A549 (cell line): ENCODE measurements at regions not wholly inside any gene's neighbourhood (a gene's known extent, or its start where the extent isn't known, plus 50 kb on each side); places are given as distances from the start of the nearest gene placed in this dataset.

Source experiments
- ATAC-seq, 2 experiments: fragments of 200-7000 bp in 1 of 2; fragments of >200 bp in 1 of 2; cut with Nextera tagmentation in 1 of 2; cut with Tn5 transposase in 1 of 2; 3 replicates each; pipeline versions ENCODE4 v1.8.0 to v1.9.1; 2018 to 2020; ENCODE audit warnings: mild to moderate bottlenecking in 1 of 2, moderate library complexity in 1 of 2
- CTCF ChIA-PET: fragments of 300-600 bp; sonication (Branson Sonifier 250); formaldehyde crosslinking; extraction: SDS; loops from one replicate; lab custom pipeline; 2021; ENCODE audit warnings: antibody characterized with exemption, inconsistent platforms; lab: Yijun Ruan, JAX
- POLR2A ChIA-PET: fragments of 350-600 bp; formaldehyde crosslinking; extraction: SDS; loops from one replicate; lab custom pipeline; 2021; ENCODE audit warnings: antibody characterized with exemption, inconsistent platforms; lab: Yijun Ruan, JAX
- DNase-seq, 2 experiments: peaks; one replicate each; pipeline versions ENCODE4 v3.0.0 to v3.0.0-alpha.2; 2011 to 2016; ENCODE audit warnings: low read depth in 1 of 2, low spot score in 1 of 2
- FAIRE-seq: peaks from 2 replicates; lab custom pipeline; 2011; peaks lifted over from hg19 to GRCh38; lab: Jason Lieb, UNC
- H3K27ac ChIP-seq, 2 experiments: fragments of >200 bp; sonication (Bioruptor Twin); formaldehyde crosslinking; 3 replicates each; pipeline ENCODE4 v1.5.1; 2016 to 2017
- H3K4me1 ChIP-seq: fragments of >200 bp; sonication (Bioruptor Twin); formaldehyde crosslinking; 3 replicates; pipeline ENCODE4 v1.6.1; 2016
- H3K4me2 ChIP-seq: fragments of >200 bp; sonication (Bioruptor Twin); formaldehyde crosslinking; 3 replicates; pipeline ENCODE4 v1.6.1; 2016
- H3K4me3 ChIP-seq: fragments of >200 bp; sonication (Bioruptor Twin); formaldehyde crosslinking; 3 replicates; pipeline ENCODE4 v1.5.1; 2016
- H3K9me3 ChIP-seq: fragments of >200 bp; sonication (Bioruptor Twin); formaldehyde crosslinking; 3 replicates; pipeline ENCODE4 v1.6.1; 2016
- BHLHE40 ChIP-seq: IDR thresholded peaks from 2 replicates; pipeline ENCODE4 v1.6.1; 2012; ENCODE audit warnings: low read depth, low read length, inconsistent platforms
- EHF ChIP-seq: fragments of 250-450 bp; sonication (Bioruptor Pico); IDR thresholded peaks from 2 replicates; pipeline ENCODE4 v1.5.0; 2020; ENCODE audit warnings: mild to moderate bottlenecking
- FOSL2 ChIP-seq, 2 experiments: fragments of 450-650 bp in 1 of 2; fragments of >200 bp in 1 of 2; sonication (Bioruptor Twin) in 1 of 2; formaldehyde crosslinking; IDR thresholded peaks; 2 replicates each; pipeline versions ENCODE4 v1.5.0 to v1.6.1; 2016 to 2020; ENCODE audit warnings: mild to moderate bottlenecking in 1 of 2, moderate library complexity in 1 of 2
- FOXS1 ChIP-seq: fragments of 250-450 bp; sonication (Bioruptor Pico); IDR thresholded peaks from 2 replicates; pipeline ENCODE4 v1.5.0; 2020; ENCODE audit warnings: mild to moderate bottlenecking, moderate library complexity
- HDAC2 ChIP-seq: fragments of 200-600 bp; sonication (generic); IDR thresholded peaks from 2 replicates; pipeline ENCODE4 v1.6.1; 2016
- MAFK ChIP-seq: fragments of 450-650 bp; IDR thresholded peaks from 2 replicates; pipeline ENCODE4 v1.6.1; 2014; ENCODE audit not compliant: partially characterized antibody
- MYC ChIP-seq: IDR thresholded peaks from 2 replicates; pipeline ENCODE4 v1.6.1; 2012; ENCODE audit warnings: mild to moderate bottlenecking, inconsistent platforms, low read length, improper control_type of control experiment, borderline replicate concordance
- NFE2L2 ChIP-seq: fragments of 150-350 bp; conservative IDR thresholded peaks from 2 replicates; pipeline ENCODE4 v1.6.1; 2014; ENCODE audit warnings: low read length
- PHF8 ChIP-seq: fragments of 200-600 bp; sonication (generic); IDR thresholded peaks from 2 replicates; pipeline ENCODE4 v1.6.1; 2016; ENCODE audit warnings: low read depth, mild to moderate bottlenecking, antibody characterized with exemption, moderate library complexity, borderline replicate concordance
- RAD21 ChIP-seq, 2 experiments: fragments of >200 bp in 1 of 2; sonication (Bioruptor Twin) in 1 of 2; formaldehyde crosslinking in 1 of 2; IDR thresholded peaks in 1 of 2; conservative IDR thresholded peaks in 1 of 2; 2 replicates in 1 of 2; 3 replicates in 1 of 2; pipeline ENCODE4 v1.6.1; 2012 to 2018; ENCODE audit warnings: inconsistent platforms in 1 of 2
- RCOR1 ChIP-seq: fragments of 150-350 bp; IDR thresholded peaks from 2 replicates; pipeline ENCODE4 v1.6.1; 2014; ENCODE audit warnings: antibody characterized with exemption, low read length, low read depth
- SREBF2 ChIP-seq: fragments of 450-650 bp; IDR thresholded peaks from 2 replicates; pipeline ENCODE4 v1.6.1; 2014; ENCODE audit warnings: mild to moderate bottlenecking, moderate library complexity
- TFCP2L1 ChIP-seq: fragments of 250-450 bp; sonication (Bioruptor Pico); IDR thresholded peaks from 2 replicates; pipeline ENCODE4 v1.5.0; 2021; ENCODE audit warnings: mild to moderate bottlenecking
- ZSCAN20 ChIP-seq: fragments of 250-450 bp; sonication (Bioruptor Pico); IDR thresholded peaks from 2 replicates; pipeline ENCODE4 v1.8.0; 2022; ENCODE audit warnings: mild to moderate bottlenecking, moderate library complexity
- WGBS: methylation state at CpG from one replicate; pipeline ENCODE4 v1.1.6; 2017; ENCODE audit errors: missing lambda C conversion rate; 5-methylcytosine and 5-hydroxymethylcytosine counted together
- TF ChIP-seq, protein P1 (sequence below): fragments of 250-450 bp; sonication (Bioruptor Pico); IDR thresholded peaks from 2 replicates; pipeline ENCODE4 v1.5.0; 2021; ENCODE audit warnings: mild to moderate bottlenecking, moderate library complexity, borderline replicate concordance
- TF ChIP-seq, protein P2 (sequence below): IDR thresholded peaks from 2 replicates; pipeline ENCODE4 v1.6.1; 2012
- TF ChIP-seq, protein P3 (sequence below): fragments of 150-350 bp; IDR thresholded peaks from 2 replicates; pipeline ENCODE4 v1.6.1; 2014; ENCODE audit warnings: low read depth, mild to moderate bottlenecking, low read length
- TF ChIP-seq, protein P4 (sequence below): fragments of >200 bp; sonication (Bioruptor Twin); formaldehyde crosslinking; IDR thresholded peaks from 3 replicates; pipeline ENCODE4 v1.5.1; 2016

DNA sequence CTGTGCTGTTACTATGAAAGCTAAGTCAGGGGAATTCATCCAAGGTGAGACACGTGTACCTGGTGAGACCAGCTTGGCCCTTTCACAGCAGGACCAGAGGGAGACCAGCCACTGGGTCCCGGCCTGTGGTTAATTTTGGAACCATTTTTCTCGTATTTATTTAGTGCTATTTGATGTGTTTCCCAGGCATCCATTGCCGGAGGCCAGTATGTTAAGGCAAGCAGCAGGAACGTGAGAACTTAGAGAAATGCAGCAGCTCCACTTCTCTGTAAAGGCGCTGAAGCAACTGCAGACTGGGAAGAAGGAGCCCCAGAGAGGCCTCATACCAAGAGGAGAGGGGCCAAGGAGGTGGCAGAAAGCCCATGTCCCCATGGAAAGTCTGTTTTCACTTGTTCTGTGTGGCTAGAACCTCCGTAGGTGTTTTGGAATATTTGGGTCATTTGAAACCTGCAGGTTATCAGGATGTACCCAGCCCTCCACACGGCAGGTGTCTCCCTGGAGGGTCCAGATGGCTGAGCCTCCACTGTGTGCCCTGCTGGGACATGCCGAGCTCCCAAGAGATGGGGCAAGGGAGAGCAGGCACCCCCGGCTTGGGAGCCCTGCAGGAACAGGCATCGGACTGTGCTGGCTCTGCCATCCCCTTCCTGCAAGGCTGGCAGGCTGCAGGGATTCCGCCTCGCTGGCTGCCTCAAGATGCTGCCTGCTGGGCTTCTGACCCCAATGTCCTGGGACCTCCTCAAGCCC is 256.0 kb upstream of the RAB6C start:
- POLR2A ChIA-PET, result no interaction called here
- Histone ChIP-seq H3K4me1 (no peaks in the 10 kb centered on the region), H3K9me3 (no peaks in the 10 kb centered on the region), H3K4me3 (no peak overlapping the region), H3K27ac (no peak overlapping the region), H3K4me2 (no peak overlapping the region)
- CTCF ChIA-PET, result no interaction called here
- no peak for ATAC-seq
- 7% methylated on average over 9 of the region's 13 CpGs for WGBS
- no peak for FAIRE-seq
- DNase-seq, result no peak
- TF ChIP-seq NFE2L2, result no peak
- TF ChIP-seq RCOR1, result no peak
- no peak for TF ChIP-seq ZSCAN20 (CRISPR knock-in tag)

DNA sequence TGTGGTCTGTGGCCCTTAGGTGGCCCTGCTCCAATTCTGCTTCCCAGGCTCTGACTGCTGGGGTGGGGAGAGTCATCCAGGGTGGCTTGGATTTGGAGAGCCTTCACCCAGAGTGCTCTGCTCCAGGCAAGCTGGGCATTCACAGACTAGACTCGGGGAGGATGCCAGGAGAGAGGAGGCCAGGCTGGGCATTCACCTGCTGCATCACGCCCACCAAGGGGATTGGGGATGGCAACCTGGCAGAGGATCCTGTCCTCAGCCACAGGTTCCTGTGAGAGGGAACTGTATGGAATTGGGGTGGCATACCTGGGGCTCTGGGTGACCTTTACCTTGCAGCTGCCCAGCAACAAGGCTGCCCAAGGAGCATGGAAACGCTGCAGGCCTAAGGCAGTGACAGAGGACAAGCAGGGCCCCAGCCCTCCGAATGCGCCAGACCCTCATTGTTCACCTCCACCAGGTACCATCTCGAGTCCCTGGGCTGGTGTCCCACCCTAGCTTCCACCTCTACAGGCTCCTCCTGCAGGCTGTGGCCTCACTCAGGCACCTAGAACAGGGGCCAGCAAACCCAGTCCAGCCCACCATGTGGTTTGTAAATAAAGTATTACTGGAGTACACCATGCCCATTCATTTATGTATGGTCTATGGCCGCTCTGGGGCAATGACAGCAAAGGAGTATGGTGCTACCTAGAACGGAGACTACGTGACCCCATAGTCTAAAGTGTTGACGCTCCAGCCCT is 255.3 kb upstream of the RAB6C start:
- Histone ChIP-seq H3K4me2 (no peak overlapping the region), H3K27ac (no peak overlapping the region), H3K4me1 (no peaks in the 10 kb centered on the region), H3K9me3 (no peaks in the 10 kb centered on the region), H3K4me3 (no peak overlapping the region)
- ChIA-PET POLR2A (no interaction called here), CTCF (no interaction called here)
- TF ChIP-seq, protein P1, sequence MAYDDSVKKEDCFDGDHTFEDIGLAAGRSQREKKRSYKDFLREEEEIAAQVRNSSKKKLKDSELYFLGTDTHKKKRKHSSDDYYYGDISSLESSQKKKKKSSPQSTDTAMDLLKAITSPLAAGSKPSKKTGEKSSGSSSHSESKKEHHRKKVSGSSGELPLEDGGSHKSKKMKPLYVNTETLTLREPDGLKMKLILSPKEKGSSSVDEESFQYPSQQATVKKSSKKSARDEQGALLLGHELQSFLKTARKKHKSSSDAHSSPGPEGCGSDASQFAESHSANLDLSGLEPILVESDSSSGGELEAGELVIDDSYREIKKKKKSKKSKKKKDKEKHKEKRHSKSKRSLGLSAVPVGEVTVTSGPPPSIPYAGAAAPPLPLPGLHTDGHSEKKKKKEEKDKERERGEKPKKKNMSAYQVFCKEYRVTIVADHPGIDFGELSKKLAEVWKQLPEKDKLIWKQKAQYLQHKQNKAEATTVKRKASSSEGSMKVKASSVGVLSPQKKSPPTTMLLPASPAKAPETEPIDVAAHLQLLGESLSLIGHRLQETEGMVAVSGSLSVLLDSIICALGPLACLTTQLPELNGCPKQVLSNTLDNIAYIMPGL, result no peak
- TF ChIP-seq BHLHE40 (no peak), SREBF2 (no peak), EHF (no peak), FOSL2 (IDR thresholded peaks at IDR 0.05) (no peak), FOSL2 (CRISPR knock-in tag; IDR thresholded peaks at IDR 0.05) (no peak), MYC (no peak), FOXS1 (CRISPR knock-in tag) (no peak)
- DNase-seq (no peak), ATAC-seq (no peak; a peak in 1 of 6 replicates), FAIRE-seq (no peak)
- 29% methylated on average over 10 of the region's 10 CpGs for WGBS

DNA sequence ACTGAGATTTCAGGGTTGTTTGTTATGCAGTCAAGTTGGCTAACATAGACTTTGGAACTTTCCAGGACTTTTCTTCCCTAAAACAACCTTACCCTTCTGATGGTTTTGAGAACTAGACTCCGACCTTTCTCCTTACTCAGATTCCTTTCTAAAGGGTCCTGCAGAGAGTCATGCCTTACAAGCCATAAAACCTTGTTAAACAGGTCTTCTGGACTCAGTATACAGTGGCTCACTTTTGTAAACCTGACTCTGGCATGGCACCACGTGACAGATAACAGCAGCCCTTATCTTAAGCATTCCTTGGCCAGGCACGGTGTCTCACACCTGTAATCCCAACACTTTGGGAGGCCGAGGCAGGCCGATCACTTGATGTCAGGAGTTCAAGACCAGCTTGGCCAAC is 253.2 kb upstream of the RAB6C start:
- ATAC-seq (no peak), FAIRE-seq (no peak), DNase-seq (no peak)
- Histone ChIP-seq H3K9me3 (no peaks in the 10 kb centered on the region), H3K4me2 (no peak overlapping the region), H3K4me1 (no peaks in the 10 kb centered on the region), H3K4me3 (no peak overlapping the region), H3K27ac (no peak overlapping the region)
- no peak for TF ChIP-seq RAD21 (conservative IDR thresholded peaks at IDR 0.05 in 1 of 2, IDR thresholded peaks at IDR 0.05 in 1 of 2)
- TF ChIP-seq, protein P1, result no peak
- TF ChIP-seq TFCP2L1 (CRISPR knock-in tag), result no peak
- TF ChIP-seq, protein P2, sequence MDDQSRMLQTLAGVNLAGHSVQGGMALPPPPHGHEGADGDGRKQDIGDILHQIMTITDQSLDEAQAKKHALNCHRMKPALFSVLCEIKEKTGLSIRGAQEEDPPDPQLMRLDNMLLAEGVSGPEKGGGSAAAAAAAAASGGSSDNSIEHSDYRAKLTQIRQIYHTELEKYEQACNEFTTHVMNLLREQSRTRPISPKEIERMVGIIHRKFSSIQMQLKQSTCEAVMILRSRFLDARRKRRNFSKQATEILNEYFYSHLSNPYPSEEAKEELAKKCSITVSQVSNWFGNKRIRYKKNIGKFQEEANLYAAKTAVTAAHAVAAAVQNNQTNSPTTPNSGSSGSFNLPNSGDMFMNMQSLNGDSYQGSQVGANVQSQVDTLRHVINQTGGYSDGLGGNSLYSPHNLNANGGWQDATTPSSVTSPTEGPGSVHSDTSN, result no peak
- TF ChIP-seq, protein P3, sequence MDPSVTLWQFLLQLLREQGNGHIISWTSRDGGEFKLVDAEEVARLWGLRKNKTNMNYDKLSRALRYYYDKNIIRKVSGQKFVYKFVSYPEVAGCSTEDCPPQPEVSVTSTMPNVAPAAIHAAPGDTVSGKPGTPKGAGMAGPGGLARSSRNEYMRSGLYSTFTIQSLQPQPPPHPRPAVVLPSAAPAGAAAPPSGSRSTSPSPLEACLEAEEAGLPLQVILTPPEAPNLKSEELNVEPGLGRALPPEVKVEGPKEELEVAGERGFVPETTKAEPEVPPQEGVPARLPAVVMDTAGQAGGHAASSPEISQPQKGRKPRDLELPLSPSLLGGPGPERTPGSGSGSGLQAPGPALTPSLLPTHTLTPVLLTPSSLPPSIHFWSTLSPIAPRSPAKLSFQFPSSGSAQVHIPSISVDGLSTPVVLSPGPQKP, result no peak
- no peak for TF ChIP-seq PHF8
- TF ChIP-seq HDAC2, result no peak
- TF ChIP-seq, protein P4, sequence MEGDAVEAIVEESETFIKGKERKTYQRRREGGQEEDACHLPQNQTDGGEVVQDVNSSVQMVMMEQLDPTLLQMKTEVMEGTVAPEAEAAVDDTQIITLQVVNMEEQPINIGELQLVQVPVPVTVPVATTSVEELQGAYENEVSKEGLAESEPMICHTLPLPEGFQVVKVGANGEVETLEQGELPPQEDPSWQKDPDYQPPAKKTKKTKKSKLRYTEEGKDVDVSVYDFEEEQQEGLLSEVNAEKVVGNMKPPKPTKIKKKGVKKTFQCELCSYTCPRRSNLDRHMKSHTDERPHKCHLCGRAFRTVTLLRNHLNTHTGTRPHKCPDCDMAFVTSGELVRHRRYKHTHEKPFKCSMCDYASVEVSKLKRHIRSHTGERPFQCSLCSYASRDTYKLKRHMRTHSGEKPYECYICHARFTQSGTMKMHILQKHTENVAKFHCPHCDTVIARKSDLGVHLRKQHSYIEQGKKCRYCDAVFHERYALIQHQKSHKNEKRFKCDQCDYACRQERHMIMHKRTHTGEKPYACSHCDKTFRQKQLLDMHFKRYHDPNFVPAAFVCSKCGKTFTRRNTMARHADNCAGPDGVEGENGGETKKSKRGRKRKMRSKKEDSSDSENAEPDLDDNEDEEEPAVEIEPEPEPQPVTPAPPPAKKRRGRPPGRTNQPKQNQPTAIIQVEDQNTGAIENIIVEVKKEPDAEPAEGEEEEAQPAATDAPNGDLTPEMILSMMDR, result no peak
- TF ChIP-seq RCOR1, result no peak
- TF ChIP-seq MAFK, result no peak
- ChIA-PET POLR2A (no interaction called here), CTCF (no interaction called here)
- 0% methylated on average over 4 of the region's 5 CpGs for WGBS
